ENCODE measurements at regions not wholly inside any gene's neighbourhood (a gene's known extent, or its start where the extent isn't known, plus 50 kb on each side); places are given as distances from the start of the nearest gene placed in this dataset.

- TF ChIP-seq CTCF (conservative IDR thresholded peaks at IDR 0.05; ENCODE audit: low read depth, low read length): no peak
- no peak for DNase-seq (ENCODE audit: low read depth)
- no peak overlapping the region for H3K4me3 ChIP-seq (ENCODE audit: low read depth, low read length)
Observed at GRCh38 chr3:43978708-43979107, 263.0 kb upstream of the TOPAZ1 start.

- H3K4me3 ChIP-seq (ENCODE audit: low read depth, low read length): no peak overlapping the region
Observed at GRCh38 chr3:43979645-43980044, 262.0 kb upstream of the TOPAZ1 start.

GRCh38 chr3:43994657-43995546 lies 246.8 kb upstream of the TOPAZ1 start:
- H3K4me3 ChIP-seq (ENCODE audit: low read depth, low read length): peak overlapping the region; percentile 81
- TF ChIP-seq CTCF (conservative IDR thresholded peaks at IDR 0.05; ENCODE audit: low read depth, low read length): peak; percentile 6
- no peak for DNase-seq (ENCODE audit: low read depth)

More at GRCh38 chr3:43979645-43980044, 262.0 kb upstream of the TOPAZ1 start:
- TF ChIP-seq CTCF (conservative IDR thresholded peaks at IDR 0.05; ENCODE audit: low read depth, low read length): no peak
- no peak for DNase-seq (ENCODE audit: low read depth)

- DNase-seq (ENCODE audit: low read depth): no peak
- H3K4me3 ChIP-seq (ENCODE audit: low read depth, low read length): peak overlapping the region; percentile 81
- no peak for TF ChIP-seq CTCF (conservative IDR thresholded peaks at IDR 0.05; ENCODE audit: low read depth, low read length)
Observed at GRCh38 chr3:43995547-43996378, 245.9 kb upstream of the TOPAZ1 start.

GRCh38 chr3:43996379-43997301 lies 245.0 kb upstream of the TOPAZ1 start:
- DNase-seq (ENCODE audit: low read depth): no peak
- peak; percentile 51 for TF ChIP-seq CTCF (conservative IDR thresholded peaks at IDR 0.05; ENCODE audit: low read depth, low read length)
- H3K4me3 ChIP-seq (ENCODE audit: low read depth, low read length): peak overlapping the region; percentile 81

GRCh38 chr3:43997316-43997715 lies 244.4 kb upstream of the TOPAZ1 start:
- no peak for TF ChIP-seq CTCF (conservative IDR thresholded peaks at IDR 0.05; ENCODE audit: low read depth, low read length)

More at GRCh38 chr3:43997316-43997715, 244.4 kb upstream of the TOPAZ1 start:
- H3K4me3 ChIP-seq (ENCODE audit: low read depth, low read length): peak overlapping the region; percentile 81
- DNase-seq (ENCODE audit: low read depth): no peak

All from epithelial cell of proximal tubule (primary cell).